Astrocyte (in vitro differentiated cells and primary cell): ENCODE measurements at regions not wholly inside any gene's neighbourhood (a gene's known extent, or its start where the extent isn't known, plus 50 kb on each side); places are given as distances from the start of the nearest gene placed in this dataset.

Source experiments
- CTCF ChIP-seq: IDR thresholded peaks from 2 replicates; pipeline ENCODE4 v1.5.1; 2011; ENCODE audit warnings: low read depth, mild to moderate bottlenecking, inconsistent platforms, low read length, moderate library complexity; ENCODE audit not compliant: insufficient read depth
- EZH2 ChIP-seq: IDR thresholded peaks from 2 replicates; pipeline ENCODE4 v1.6.1; 2012; ENCODE audit warnings: mild to moderate bottlenecking, low read length, inconsistent platforms; ENCODE audit not compliant: insufficient read depth

GRCh38 chr9:109558718-109559151, 60.6 kb upstream of the PTPN3 start:
- no peak for TF ChIP-seq CTCF
- no peak for TF ChIP-seq EZH2
